GOT3 (cell line): ENCODE measurements at regions not wholly inside any gene's neighbourhood (a gene's known extent, or its start where the extent isn't known, plus 50 kb on each side); places are given as distances from the start of the nearest gene placed in this dataset.

Experiments used
- DNase-seq: peaks from one replicate; lab custom pipeline; 2025; ENCODE audit warnings: mixed read lengths; lab: John Stamatoyannopoulos, UW

DNA sequence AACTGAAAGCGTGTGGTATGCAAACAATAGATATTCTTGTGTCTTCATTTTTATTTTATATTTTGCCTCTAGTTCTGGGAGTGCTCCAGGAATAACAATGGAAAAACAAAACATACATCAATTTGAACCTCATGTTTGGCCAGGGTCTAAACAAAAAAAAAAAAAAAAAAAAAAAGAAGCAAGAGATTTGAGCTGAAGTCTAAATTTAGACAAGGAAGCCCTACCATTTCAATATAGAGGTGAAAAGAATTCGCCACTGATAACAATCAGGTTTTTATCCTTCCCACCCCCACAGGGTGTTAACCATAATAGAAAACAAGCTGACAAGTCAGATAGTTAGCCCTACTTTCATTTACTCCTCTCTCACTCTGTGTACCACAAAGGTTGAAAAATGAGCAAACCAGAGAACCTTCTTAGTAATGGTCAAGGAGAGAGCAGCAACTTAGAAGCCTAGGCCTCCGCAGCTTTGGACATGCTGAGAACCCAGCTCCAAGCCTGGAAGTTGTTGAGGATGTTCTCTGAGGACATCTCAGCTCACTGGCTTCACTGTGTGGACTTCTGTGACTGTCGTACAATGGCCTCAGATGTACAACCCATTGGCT is 118.2 kb upstream of the HMHB1 start:
- no peak for DNase-seq

DNA sequence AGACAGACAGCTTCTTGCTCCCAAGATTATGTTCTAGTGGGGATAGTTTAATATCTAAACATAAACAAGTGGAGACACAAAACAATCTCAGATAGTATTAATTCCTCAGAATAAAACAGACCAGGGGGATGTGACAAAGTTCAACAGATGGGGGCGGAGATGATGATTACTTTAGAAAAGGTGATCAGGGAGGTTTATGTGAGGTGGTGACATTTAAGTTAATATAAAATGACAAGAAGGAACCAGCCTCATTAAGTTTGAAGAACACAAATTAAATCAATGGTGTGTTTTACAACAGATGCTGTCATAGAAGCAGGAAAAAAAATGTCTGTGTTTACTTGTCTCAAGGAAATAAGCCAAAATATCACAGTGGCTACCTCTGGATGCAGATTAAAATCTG is 119.6 kb upstream of the HMHB1 start:
- DNase-seq, result no peak

DNA sequence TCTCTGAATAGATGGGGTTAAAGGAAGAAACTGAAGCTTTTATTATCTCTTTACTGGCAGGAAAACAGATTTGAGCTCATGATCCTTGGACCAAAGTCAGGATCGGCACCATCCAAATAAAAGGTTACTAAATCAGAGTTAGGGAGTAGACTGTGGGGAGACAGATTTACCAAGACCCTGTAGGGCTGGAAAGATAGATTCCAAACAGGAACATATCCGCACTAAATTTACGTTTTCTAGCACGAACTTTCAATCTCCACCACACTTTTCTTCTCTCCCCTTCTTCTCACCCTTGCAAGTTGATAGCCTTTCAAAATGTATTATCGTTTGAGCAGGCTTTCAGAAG is 120.0 kb upstream of the HMHB1 start:
- no peak for DNase-seq

DNA sequence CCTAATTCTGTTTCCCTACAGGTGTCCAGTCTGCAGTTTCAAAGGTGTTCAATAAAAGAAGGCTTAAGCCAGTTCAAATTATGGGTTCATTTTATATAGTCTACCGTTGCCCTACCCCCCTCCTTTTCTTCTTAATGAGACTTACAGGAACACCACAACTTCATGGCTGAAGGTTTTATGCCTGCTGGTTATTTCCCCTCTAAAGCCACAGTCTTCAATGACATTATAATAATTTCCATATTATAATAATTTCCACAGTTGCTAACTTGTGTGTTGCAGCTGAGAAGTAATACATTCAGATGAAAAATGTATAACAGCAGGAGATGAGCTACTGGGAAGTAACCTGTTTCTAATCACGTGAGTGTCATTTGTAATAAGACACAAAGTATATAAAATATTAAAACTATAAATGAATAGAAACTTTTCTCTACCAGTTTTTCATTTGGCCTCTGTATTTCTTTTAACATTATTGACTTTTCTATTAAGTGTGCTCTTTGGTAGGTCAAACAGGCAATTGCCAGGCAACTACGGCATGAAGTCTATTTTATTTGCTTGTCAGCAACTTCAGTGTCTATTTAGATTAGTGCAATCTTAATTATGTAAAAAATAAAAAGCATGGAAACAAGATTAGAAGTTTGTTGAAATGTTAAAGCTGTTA is 120.5 kb upstream of the HMHB1 start:
- DNase-seq, result no peak

DNA sequence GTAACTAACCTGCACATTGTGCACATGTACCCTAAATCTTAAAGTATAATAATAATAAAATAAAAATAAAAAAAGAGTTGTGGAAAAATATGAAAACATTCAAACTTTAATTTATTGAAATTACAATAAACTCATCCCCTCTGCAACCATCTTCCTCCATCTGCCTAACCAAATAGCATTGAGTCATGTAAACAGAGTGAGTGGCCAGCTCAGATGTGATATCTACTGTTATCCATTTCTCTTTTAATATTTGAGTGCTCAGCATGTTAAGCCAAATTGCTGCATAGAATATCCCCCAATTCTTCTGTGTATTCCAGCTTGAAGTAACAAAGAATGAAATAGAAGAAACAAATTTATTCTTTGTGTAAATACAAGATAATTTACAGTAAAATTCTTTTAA is 124.4 kb upstream of the HMHB1 start:
- DNase-seq, result no peak

DNA sequence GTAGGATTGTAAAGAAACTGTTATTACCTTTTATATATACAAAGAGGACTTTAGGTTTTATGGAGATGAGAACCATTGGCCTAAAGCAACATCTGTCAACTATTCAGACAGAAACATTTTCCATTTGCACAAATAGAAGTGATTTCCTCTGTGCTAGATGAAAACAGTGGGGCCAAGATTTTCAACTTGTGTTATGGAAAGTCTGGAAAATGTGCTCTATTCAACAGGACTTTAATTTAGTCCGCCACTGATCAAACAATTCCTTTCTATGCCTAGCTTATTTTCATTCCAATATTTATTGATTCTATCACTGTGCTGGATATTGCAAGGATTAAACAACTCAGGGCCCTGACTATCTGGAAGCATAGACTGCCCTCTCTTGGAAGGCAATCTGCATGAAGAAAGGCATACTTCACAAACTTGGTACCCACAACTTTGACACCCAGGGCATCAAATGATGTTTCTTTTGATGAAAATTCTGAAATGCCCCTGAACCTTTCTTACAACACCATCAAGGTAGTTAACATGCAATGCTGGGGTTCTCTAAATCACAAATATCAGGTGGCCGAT is 126.6 kb upstream of the HMHB1 start:
- no peak for DNase-seq

DNA sequence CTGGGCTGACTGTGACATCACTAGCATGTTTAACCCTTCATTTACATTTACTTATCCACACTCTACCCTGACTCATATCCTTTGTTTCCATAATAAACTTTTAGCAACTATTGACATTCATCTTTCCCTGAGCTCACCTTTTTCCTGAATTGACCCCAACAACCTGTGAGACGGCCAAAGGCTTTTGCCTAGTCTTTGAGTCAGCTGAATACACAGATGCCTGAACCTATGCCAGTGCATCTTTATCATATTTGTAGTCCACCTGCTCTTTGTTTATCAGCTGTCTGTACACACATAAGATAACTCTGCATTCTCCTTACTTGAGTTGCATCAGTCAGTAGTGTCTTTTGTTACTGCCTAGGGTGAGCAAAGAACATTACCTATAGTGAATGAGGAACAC is 128.5 kb upstream of the HMHB1 start:
- no peak for DNase-seq

DNA sequence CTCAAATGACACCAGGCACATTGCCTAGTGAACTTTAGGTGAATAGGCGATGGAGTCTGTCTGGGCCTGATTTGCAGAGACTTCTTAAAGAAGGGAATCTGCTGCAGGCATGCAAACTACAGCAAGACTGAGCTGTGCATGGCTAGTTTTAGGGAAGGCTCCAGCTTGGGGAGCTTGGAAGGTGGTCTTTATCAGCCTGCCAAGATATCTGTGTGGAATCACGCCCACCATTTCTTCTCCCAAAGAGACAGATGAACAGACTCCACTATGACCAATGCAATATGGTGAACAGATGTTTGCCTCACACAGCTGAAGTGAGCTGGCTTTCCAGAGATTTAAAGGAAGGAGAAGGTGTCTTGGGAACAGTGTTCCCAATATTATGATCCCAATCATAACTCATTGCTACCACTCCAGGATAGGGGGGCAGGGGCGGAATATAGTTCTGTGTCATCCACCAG is 129.0 kb upstream of the HMHB1 start:
- DNase-seq, result no peak

DNA sequence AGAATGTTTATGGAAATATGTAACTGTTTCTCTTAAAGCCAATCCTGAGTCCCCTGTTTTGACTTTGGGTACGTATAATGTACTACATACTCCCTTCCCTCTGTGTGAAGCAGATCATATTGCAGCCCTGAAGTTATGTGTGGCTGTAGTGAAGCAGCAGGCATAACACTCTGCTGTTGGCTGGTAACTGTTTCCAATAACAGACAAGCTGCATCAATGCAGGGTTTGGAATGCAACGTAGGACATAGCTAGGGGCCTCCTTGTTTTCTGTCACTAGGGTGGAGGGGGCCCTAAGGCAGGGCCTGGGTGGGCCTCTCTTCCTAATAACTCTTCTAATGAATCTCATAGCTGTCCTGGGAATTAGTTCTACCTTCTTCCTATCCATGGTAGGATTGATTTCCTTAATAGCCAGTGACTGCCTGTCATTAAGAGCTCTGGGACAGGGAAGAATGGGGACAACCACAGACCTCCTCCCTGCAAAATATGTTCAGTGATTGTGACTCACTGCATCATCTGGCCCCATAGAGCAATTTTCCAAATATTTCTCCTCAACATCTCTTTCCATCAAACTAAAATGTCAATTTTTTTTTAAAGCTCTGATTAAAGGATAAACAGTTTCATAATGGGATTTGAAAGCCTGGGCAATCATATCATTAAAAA is 129.6 kb upstream of the HMHB1 start:
- no peak for DNase-seq

DNA sequence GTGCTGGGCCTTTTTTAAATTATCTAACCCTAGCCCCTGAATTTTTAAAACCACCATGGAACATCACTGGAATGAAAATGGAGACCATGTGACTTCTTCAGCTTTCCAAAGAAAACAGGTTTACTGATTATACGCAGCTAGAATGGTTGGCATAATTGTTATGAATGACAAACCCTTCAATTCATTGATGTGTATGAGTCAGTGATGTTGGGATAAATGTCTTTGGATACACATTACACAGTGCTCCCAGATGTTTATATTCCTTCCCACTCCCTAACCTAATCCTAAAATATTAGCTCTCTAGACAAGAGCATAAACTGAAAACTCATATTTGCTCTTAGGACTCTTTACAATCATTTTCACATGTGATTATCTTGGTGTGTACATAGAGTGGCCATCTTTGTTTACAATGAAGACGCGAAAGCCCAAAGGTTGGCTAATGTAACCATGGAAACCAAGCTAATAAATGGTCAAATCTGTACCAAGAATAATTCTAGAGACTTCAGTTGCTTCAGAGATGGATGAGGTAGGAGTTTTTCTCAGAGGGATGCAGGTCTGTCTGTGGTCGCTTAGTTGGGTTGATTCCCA is 131.2 kb upstream of the HMHB1 start:
- DNase-seq, result no peak

DNA sequence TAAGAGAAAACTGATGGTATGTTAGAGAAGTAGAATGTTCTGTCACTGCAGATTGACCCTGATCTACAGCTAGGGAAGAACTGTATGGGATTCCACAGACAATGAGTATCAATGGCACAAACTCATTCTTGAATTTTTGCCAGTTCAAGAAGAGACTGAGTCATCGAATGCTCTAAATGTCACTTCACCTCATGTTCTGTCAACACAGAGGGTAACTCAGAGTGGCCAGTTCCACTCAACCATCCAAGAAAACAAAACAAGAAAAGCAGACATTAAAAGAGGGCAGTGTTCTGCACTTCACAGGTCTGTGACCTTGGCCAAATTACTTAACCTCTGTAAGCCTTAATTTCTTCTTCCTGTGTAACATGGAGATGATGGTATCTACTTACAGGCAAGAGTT is 132.2 kb upstream of the HMHB1 start:
- no peak for DNase-seq

DNA sequence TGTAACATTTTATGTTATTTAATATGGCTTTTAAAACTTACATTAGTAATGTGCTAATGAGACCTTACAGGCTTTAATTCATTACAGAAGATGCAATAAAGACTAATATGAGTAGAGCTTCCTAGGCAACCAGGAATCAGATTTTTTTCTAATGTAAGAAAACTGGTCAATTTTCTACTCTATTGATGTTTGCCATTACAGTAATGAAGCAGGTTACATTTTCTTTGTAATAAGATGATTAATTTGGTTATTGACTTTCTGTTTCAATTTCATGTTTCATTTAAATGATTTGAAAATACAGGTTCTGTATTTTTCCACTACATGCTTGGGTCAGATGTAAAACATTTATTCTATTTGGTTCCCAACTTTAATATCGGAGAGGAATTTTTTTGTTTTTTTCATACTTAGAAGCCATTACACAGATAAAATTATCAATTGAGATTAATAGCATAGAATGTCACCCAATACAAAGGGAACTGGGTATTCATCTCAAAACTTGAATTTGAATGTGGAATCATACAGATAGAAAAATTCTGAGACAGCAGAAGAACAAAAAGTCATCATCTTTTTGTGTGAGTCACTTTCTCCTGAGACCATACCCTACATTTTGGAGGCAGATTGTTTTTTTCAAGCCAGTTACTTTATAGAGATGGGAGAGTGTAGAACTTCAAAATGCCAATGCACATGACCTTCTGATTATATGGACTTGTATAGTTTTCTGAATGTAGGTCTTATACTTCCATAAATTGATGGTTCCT is 133.6 kb upstream of the HMHB1 start:
- no peak for DNase-seq

DNA sequence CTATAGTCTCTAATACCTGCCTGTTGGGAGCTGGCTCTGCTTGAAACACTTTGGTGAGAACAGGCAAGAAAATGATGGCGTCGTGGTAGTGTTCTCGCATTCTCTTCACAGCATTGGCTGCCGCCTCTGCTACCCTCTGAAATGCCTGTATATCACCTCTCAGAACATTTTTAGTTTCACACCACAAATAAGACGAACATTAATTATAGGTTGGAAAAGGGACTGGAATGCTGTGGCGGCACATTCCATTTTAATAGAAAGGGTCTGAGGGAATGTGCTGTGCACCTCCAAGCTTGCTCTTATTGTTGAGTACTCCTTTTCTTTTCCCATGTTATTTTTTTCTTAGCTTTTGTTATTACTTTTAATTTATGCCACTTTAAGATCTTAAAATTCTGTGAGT is 134.6 kb upstream of the HMHB1 start:
- no peak for DNase-seq

DNA sequence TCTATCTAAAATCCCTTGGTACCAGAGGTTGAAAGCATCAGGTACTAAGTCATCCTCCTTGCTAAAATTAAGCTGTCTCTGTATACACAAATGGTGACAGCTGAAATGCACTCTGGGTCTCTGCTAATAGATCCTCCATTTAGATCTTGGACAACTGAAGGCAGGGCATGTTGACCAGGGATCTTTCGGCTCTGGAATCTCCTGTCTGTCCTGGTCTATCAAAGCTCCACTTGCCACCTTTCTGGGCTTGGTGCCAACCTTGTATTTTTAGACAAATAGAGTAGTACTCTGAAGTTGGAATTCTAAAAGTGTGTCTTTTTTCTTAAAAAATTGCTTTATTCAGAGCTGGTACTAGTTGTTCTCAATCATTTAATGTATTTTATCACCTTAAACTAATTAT is 135.2 kb upstream of the HMHB1 start:
- no peak for DNase-seq

DNA sequence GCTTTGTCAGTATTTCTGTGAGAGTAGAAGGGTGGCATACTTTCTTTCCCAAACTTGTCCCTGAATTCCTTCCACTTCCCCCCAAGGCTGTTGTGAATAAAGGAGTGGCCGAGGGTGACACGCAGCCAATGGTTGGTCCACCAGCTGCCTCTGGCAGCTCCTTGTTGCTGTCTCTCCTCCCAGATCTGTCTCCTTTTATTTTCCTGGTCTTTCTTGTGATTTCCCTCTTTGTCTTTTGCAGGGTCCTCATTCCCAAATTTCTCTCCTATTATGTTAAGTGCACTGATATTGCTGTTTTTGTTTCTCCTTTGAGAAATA is 137.5 kb upstream of the HMHB1 start:
- DNase-seq, result no peak

DNA sequence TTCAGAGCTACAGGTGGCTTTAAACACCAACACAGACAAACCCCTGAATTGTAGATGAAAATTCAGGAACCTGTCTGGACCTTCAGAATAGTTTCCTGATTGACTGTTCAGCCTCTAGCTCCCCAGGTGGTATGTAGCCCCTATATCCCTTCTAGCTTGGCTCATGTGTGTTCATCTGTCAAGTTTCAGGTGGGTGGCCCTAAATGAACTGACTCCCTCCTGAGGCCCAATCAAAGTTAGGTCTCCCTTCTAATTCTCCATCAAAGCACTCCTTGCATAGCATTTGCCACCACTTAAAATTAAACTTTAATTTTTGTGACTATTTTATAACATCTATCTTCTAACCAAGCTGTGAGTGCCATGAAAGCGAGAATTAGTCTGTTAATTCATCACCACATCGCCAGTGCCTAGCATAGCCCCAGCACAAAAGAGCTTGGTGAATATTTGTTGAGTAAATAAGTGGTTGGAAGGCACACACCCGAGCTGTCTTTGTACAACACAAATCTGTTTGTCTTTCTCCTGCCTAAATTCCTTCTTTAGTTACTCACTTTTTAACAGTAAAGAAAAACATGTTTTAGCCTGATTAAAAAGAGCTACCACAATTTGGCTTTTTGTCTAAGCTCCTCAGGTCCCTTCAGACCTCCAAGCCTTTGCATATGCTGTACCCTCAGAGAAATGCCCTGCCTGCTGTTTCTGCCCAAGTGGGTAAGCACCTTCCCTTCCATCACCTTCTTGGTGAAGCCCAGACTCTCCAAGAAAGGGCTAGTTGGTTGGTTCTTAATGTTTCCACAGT is 138.1 kb upstream of the HMHB1 start:
- no peak for DNase-seq

DNA sequence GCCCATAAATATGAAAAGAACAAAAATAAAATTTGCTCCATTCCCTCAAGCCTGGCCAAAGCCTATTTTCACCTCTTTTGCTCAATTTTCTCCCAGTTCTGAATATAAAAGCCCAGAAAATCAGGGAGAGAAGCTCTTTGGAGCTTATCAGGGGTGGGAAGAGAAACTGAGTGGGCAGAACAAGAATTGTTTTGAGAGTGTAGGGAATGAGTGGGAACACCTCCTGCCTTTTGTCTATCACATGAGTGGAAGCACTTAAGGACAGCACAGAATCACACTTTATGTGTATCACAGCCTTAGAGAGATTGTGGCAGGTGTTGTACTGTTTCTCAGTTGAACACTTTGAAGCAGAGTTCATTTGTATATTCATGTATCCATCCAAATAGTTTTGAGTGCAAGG is 139.2 kb upstream of the HMHB1 start:
- DNase-seq, result no peak

DNA sequence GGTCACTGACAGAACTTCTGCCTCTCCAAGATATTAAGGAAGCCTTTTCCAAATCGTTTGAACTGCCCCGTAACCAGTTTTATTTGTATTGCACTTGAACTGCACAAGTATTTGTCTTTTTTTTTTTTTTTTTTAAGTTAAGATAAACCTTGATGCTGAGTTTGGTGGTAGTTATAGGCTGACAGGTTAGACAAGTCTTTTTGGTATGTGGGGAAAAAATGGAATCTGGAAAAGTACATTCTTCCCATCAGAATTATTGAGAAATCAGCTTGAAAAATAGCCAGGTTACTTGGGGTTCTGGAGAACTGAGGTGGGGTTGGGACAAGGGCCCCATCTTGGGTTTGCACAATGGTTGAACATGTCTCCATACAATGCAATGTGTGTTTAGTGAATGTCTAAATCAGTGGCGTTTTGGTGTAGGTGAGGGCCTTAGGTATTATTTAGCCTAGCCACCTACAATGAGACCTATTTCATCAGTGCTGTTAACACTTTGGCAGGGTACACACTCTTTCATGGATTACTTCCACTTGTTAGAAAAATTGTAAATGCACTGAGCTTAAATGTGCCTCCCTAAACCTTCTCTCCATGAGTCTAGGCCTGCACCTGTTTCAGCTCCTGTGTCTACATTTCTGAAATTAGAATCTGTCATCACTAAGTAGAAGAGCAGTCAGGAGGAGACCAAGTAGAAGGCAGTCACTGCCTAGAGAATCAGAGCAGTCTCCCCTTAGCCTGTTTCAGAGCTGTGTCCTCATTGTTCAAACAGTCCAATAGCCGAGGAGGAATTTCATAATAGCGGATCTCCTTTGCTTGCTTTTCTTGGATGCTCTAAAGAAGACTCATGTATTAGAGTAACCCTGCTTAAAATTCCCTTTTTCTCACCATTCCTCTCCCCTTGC is 140.0 kb upstream of the HMHB1 start:
- no peak for DNase-seq

DNA sequence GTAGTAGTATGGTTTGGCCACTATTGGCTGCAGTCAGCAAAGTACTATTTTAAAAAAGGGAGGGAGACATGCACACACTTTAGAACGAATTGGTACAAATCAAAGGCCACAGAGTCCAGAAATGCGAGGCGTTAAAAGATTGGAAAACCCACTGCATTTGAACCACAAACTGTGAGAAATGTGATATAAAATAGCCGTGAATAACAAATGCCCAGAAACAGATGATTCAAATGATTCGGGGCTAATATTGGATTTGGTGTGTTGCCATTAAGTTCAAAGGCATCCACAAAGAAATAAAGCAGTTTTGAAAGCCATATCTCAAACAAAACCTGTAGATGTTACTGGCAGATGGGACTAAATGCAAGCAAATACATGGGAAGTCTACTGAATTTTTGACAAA is 140.9 kb upstream of the HMHB1 start:
- no peak for DNase-seq

DNA sequence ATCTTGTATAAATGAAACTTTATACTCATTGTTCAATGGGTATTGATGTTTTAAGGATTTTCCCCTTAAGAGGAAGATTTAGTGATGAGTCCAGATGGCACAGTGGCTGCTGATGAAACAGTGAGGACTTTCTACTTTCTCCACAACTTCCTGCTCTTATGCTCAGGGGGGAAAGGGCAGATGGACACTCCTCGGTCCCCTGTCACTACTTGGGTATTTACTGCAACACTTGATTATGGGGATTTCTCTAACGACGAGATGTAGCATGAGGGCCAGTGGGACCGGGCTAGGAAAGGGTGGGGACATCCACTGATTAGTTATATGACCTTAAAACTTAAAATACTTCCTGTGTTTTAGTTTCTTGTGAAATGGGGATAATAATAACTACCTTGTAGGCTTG is 146.1 kb upstream of the HMHB1 start:
- DNase-seq, result no peak

DNA sequence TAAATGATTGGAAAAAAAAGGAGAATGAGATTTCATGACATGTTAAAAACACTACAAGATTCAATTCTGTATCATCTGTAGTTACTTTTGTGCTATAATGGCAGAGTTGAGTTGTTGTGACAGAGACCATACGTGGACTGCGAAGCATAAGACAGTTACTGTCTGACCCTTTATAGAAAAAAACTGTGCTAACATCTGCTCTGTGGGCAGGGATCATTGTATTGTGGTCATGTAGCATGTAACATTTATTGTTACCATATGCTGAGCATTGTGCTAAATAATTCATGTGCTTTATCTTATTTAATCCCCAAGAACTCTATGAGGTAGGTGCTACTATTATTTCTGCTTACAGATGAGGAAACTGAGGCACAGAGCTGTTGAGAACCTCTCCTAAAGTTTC is 147.3 kb upstream of the HMHB1 start:
- no peak for DNase-seq
